ENCODE measurements at regions not wholly inside any gene's neighbourhood (a gene's known extent, or its start where the extent isn't known, plus 50 kb on each side); places are given as distances from the start of the nearest gene placed in this dataset.

DNA sequence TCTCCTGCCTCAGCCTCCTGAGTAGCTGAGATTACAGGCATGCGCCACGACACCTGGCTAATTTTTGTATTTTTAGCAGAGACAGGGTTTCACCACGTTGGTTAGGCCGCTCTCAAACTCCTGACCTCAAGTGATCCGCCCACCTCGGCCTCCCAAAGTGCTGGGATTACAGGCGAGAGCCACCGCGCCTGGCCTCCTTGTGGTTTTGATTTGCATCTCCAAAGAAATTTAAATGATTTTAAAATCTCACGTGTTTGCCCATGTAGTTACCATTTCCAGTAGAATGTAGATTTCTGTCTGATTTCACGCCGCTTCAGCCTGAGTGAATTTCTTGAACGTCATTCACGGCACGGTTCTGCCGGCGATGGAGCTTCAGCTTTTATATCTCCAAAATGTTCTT, 55.8 kb downstream of the IGF2 start:
- TF ChIP-seq GATA1 (IDR thresholded peaks at IDR 0.05; ENCODE audit: low read depth, low read length) (no peak), POLR2A (IDR thresholded peaks at IDR 0.05; ENCODE audit: low read length) (no peak)
- no peak for DNase-seq

DNA sequence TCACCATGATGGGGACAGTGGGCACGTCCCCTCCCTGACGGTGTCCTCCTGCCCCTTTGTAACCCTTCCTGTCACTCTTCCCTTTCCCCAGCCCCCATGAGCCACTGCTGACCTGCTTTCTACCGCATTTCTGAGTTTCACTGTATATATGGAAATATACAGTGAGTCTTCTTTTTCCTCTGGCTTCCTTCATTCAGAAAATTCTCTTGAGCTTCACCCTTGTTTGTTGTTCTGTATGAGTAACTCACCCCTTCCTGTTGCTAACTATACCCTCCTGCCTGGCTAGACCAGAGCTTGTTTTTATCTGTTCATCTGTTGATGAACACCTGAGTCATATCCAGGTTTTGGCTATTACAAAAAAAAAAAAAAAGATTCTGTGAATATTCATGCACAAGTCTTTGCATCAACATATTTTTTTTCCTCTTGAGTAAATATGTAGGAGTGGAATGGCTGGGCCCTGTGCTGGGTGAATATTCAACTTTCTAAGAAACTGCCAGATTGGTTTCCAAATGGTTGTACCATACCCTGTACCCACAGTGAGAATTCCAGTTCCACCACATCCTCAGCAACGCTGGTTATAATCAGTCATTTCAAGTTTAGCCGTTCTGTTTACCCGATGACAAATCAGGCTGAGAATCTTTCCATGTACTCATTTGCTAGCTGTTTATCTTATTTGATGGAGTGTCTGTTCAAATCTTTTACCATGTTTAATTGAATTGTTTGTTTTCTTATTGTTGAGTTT, 62.0 kb downstream of the IGF2 start:
- DNase-seq, result no peak
- TF ChIP-seq GATA1 (IDR thresholded peaks at IDR 0.05; ENCODE audit: low read depth, low read length) (no peak), POLR2A (IDR thresholded peaks at IDR 0.05; ENCODE audit: low read length) (no peak)

DNA sequence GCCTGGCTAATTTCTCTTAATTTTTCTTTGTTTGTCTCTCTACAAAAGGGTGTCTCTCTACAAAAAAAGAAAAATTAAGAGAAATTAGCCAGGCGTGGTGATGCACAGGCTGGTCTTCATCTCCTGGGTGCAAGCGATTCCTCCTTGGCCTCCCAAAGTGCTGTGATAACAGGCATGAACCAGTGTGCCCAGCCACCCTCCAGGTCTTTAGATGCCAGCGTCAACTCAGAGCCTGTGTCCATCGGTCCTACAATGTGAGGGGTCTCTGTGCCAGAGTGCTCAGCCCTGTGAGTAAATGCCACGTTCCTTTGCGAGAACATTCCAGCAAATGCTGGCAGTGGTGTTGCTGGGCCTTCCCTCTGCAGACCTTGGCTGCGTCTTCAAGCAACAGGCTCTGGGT, 62.7 kb downstream of the IGF2 start:
- DNase-seq, result no peak
- no peak for TF ChIP-seq GATA1 (IDR thresholded peaks at IDR 0.05; ENCODE audit: low read depth, low read length)

DNA sequence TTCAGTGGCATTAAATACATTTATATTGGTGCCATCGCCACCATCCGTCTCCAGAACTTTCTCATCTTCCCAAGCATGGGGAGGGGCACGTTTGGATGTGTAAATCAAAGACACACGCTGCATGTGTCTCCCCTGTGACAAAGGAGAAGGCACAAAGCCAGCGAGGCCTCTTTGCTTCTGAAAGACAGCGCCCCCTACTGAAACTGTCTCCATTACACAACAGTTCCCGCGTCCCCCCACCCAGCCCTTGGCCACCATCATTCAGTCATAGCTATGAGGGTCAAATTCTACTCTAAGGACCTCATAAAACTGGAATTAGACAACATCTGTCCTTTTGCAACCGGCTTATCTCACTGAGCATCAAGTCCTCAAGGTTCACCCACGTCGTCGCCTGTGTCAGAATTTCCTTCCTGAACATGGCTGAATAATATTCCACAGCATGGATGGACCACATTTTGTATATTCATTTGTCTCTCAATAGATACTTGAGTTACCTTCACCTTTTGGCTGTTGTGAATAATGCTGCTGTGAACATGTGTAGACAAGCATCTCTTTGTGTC, 64.8 kb downstream of the IGF2 start:
- peak; percentile 35 to 42 for DNase-seq
- no peak for TF ChIP-seq POLR2A (IDR thresholded peaks at IDR 0.05; ENCODE audit: low read length)

DNA sequence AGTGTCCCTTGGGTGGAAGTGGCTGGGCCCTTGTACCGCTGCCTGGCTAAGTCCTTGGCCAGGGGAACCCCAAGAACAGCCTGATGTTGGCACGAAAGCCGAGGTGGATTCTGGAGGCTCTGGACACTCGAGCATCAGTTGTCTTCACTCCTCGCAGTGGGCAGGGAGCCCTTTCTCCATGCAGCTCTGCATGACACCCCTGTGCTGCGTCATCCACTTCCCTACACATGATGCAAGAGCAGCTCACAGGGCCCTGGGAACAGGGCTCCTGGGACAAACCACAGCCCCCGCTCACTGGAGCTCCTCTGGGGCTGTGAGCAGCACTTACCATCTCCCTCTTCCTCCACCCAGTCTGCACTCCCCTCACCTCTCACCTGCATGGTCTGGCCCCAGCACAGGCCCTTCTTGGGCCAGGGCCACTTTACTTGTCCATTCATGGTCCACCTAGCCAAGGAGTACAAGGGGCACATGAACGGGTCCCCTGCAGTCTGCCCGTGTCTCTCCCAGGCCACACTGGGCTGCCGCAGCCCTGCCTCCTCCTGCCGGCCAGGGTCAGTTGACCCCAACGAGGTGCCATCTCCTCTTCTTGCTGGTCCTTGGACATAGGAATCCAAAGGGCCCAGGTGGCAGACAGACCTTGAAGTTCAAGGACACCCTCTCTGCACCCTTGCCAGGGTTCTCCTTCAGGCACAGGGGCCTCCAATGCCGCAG, 66.5 kb downstream of the IGF2 start:
- no peak for DNase-seq
- TF ChIP-seq POLR2A (IDR thresholded peaks at IDR 0.05; ENCODE audit: low read length), result no peak
- no peak for TF ChIP-seq GATA1 (IDR thresholded peaks at IDR 0.05; ENCODE audit: low read depth, low read length)

DNA sequence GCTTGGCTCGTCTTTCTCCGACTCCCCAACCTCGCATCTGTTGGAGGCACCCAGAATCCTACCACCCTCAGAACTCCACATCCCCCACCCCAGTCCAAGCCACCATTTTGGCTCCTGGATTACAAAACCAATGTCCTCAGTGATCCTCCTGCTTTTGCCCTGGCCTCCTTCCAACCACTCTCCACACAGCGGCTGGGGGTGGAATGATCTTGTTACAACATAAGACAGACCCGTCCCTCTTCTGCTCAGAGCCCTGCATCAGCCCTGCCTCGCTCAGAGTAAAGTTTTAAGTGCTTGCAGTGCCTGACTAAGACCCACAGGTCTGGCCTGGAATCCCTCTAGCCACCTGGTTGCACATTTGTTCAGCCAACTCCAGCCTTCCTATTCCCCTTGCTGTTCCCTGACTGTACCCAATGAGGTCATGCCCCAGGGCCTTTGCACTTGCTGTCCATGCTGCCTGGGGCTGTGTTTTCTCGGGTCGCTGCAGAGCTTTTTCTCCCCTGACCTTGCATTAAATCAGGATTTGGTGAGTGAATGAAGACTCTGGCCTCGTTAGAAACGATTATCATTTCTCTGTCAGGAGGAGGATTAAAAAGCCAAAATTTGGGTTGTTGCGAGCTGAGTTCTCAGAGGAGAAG, 67.3 kb downstream of the IGF2 start:
- no peak for DNase-seq
- TF ChIP-seq GATA1 (IDR thresholded peaks at IDR 0.05; ENCODE audit: low read depth, low read length) (no peak), POLR2A (IDR thresholded peaks at IDR 0.05; ENCODE audit: low read length) (no peak)
